Upper lobe of left lung (tissue), 4 donors: ENCODE measurements at regions not wholly inside any gene's neighbourhood (a gene's known extent, or its start where the extent isn't known, plus 50 kb on each side); places are given as distances from the start of the nearest gene placed in this dataset.

Experiments
- CTCF ChIP-seq, 6 experiments: fragments of 450-650 bp in 4 of 6; fragments of 200-600 bp in 2 of 6; sonication (generic) in 2 of 6; IDR thresholded peaks; one replicate each; pipeline ENCODE4 v1.5.1; 2016 to 2019; ENCODE audit warnings: antibody characterized with exemption in 6 of 6
- POLR2A ChIP-seq, 4 donors: fragments of 450-650 bp; IDR thresholded peaks; one replicate each; pipeline ENCODE4 v1.5.1; 2016 to 2017; ENCODE audit warnings: antibody characterized with exemption in 4 of 4, mild to moderate bottlenecking in 2 of 4

- TF ChIP-seq CTCF (IDR thresholded peaks at IDR 0.05) = no peak
- no peak for TF ChIP-seq POLR2A (IDR thresholded peaks at IDR 0.05)
Measured at GRCh38 chr5:8094304-8094703, 225.4 kb downstream of the MTRR start.
